Hepatocyte (in vitro differentiated cells): ENCODE measurements at regions not wholly inside any gene's neighbourhood (a gene's known extent, or its start where the extent isn't known, plus 50 kb on each side); places are given as distances from the start of the nearest gene placed in this dataset.
"Not testable (repeated sequence)": the region's sequence is repeated elsewhere in the genome, so short reads cannot be mapped to it uniquely, and the experiment has no call there.

Experiments used
- DNase-seq: peaks from one replicate; pipeline ENCODE4 v3.0.0-alpha.2; 2016; ENCODE audit warnings: low spot score
- H2AFZ ChIP-seq: fragments of 200-600 bp; sonication (generic); 2 replicates; pipeline ENCODE4 v1.6.0; 2016; ENCODE audit warnings: antibody characterized with exemption, mild to moderate bottlenecking
- H3K27ac ChIP-seq: fragments of 200-600 bp; sonication (generic); 2 replicates; pipeline ENCODE4 v1.5.1; 2016; ENCODE audit warnings: mild to moderate bottlenecking
- H3K27me3 ChIP-seq: fragments of 200-600 bp; sonication (generic); 2 replicates; pipeline ENCODE4 v1.6.1; 2016
- H3K36me3 ChIP-seq: fragments of 200-600 bp; sonication (generic); replicated peaks from 2 replicates; pipeline ENCODE4 v1.5.1; 2016; ENCODE audit warnings: low read depth; ENCODE audit not compliant: insufficient read depth
- H3K4me1 ChIP-seq: fragments of 200-600 bp; sonication (generic); 2 replicates; pipeline ENCODE4 v1.5.1; 2016; ENCODE audit warnings: mild to moderate bottlenecking, moderate library complexity; ENCODE audit not compliant: insufficient read depth
- H3K4me2 ChIP-seq: fragments of 200-600 bp; sonication (generic); 2 replicates; pipeline ENCODE4 v1.6.0; 2016
- H3K4me3 ChIP-seq: fragments of 200-600 bp; sonication (generic); 2 replicates; pipeline ENCODE4 v1.5.1; 2016; ENCODE audit warnings: mild to moderate bottlenecking
- H3K79me2 ChIP-seq: fragments of 200-600 bp; sonication (generic); 2 replicates; pipeline ENCODE4 v1.6.0; 2017; ENCODE audit warnings: mild to moderate bottlenecking
- H3K9me2 ChIP-seq: fragments of 200-600 bp; sonication (generic); replicated peaks from 2 replicates; pipeline ENCODE4 v1.6.0; 2017; ENCODE audit warnings: mild to moderate bottlenecking; ENCODE audit not compliant: insufficient read depth
- H3K9me3 ChIP-seq: fragments of 200-600 bp; sonication (generic); 2 replicates; pipeline ENCODE4 v1.5.1; 2016; ENCODE audit warnings: low read depth, mild to moderate bottlenecking
- H4K20me1 ChIP-seq: fragments of 200-600 bp; sonication (generic); 2 replicates; pipeline ENCODE4 v1.6.0; 2016; ENCODE audit warnings: mild to moderate bottlenecking; ENCODE audit not compliant: insufficient read depth, poor library complexity, severe bottlenecking
- EZH2 ChIP-seq: fragments of 200-600 bp; sonication (generic); IDR thresholded peaks from 2 replicates; pipeline ENCODE4 v1.6.1; 2016; ENCODE audit warnings: antibody characterized with exemption, mild to moderate bottlenecking, borderline replicate concordance
- EZH2phosphoT487 ChIP-seq: fragments of 200-600 bp; sonication (generic); IDR thresholded peaks from one replicate; pipeline ENCODE4 v1.6.1; 2018; ENCODE audit warnings: antibody characterized with exemption, mild to moderate bottlenecking, low read depth, moderate library complexity; ENCODE audit not compliant: unreplicated experiment, severe bottlenecking
- WGBS: methylation state at CpG from one replicate; pipeline ENCODE4 v1.1.6; 2016; ENCODE audit warnings: low lambda C conversion rate; ENCODE audit errors: missing lambda C conversion rate; 5-methylcytosine and 5-hydroxymethylcytosine counted together
- TF ChIP-seq, protein P1 (sequence below): fragments of 200-600 bp; sonication (generic); IDR thresholded peaks from 2 replicates; pipeline ENCODE4 v1.5.1; 2016; ENCODE audit warnings: antibody characterized with exemption, mild to moderate bottlenecking; ENCODE audit not compliant: poor library complexity

DNA sequence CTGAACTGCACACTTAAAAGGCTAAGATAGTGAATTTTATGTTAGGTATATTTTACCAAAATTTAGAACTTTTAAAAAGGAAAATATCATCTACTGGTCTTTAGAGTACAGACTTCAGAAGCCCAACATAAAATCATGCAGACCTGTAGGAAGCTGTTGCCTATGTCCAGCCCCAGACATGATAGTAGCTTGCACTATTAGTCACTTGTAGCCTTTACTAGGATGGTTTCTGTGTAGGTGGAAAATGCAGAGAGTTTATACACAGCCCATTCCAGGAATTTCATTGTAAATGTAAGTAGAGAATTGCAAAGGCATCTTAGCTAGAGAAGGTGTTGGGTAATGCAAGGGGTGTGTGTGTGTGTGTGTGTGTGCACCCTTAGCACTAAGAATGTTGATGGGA lies 640.2 kb downstream of the RNF144A start:
- H3K4me2 ChIP-seq: no peak overlapping the region
- H3K27ac ChIP-seq: no peak overlapping the region
- H3K9me2 ChIP-seq: no peaks in the 10 kb centered on the region
- TF ChIP-seq EZH2phosphoT487: no peak
- TF ChIP-seq, protein P1, sequence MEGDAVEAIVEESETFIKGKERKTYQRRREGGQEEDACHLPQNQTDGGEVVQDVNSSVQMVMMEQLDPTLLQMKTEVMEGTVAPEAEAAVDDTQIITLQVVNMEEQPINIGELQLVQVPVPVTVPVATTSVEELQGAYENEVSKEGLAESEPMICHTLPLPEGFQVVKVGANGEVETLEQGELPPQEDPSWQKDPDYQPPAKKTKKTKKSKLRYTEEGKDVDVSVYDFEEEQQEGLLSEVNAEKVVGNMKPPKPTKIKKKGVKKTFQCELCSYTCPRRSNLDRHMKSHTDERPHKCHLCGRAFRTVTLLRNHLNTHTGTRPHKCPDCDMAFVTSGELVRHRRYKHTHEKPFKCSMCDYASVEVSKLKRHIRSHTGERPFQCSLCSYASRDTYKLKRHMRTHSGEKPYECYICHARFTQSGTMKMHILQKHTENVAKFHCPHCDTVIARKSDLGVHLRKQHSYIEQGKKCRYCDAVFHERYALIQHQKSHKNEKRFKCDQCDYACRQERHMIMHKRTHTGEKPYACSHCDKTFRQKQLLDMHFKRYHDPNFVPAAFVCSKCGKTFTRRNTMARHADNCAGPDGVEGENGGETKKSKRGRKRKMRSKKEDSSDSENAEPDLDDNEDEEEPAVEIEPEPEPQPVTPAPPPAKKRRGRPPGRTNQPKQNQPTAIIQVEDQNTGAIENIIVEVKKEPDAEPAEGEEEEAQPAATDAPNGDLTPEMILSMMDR: no peak
- no peaks in the 10 kb centered on the region for H3K36me3 ChIP-seq
- H2AFZ ChIP-seq: no peak overlapping the region
- H3K9me3 ChIP-seq: no peaks in the 10 kb centered on the region
- DNase-seq: no peak
- no peak overlapping the region for H3K4me3 ChIP-seq
- H3K4me1 ChIP-seq: no peaks in the 10 kb centered on the region
- no peaks in the 10 kb centered on the region for H3K79me2 ChIP-seq
- H3K27me3 ChIP-seq: no peaks in the 10 kb centered on the region
- H4K20me1 ChIP-seq: no peaks in the 10 kb centered on the region

DNA sequence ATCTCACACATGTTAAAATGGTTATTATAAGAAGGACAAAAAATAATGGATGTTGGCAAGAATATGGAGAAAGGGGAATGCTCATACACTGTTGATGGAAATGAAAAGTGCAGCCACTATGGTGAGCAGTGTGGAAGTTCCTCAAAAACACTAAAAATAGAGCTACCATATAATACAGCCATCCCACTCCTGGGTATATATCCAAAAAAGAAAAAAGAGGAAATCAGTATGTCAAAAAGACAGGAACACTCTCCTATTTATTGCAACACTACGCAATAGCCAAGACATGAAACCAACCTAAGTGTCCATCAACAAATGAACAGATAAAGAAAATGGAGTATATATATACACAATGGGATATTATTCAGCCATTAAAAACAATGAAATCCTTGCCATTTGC lies 642.6 kb downstream of the RNF144A start:
- no peaks in the 10 kb centered on the region for H3K79me2 ChIP-seq
- no peaks in the 10 kb centered on the region for H3K9me3 ChIP-seq
- H3K36me3 ChIP-seq: no peaks in the 10 kb centered on the region
- no peak overlapping the region for H2AFZ ChIP-seq
- TF ChIP-seq EZH2phosphoT487: no peak
- TF ChIP-seq, protein P1: no peak
- no peak for TF ChIP-seq EZH2
- no peak overlapping the region for H3K4me3 ChIP-seq
- H3K27ac ChIP-seq: no peak overlapping the region
- no peaks in the 10 kb centered on the region for H4K20me1 ChIP-seq
- no peaks in the 10 kb centered on the region for H3K4me1 ChIP-seq
- H3K4me2 ChIP-seq: no peak overlapping the region
- no peaks in the 10 kb centered on the region for H3K27me3 ChIP-seq
- no peaks in the 10 kb centered on the region for H3K9me2 ChIP-seq
- 97% methylated on average over 1 of the region's 1 CpG for WGBS
- DNase-seq: no peak

DNA sequence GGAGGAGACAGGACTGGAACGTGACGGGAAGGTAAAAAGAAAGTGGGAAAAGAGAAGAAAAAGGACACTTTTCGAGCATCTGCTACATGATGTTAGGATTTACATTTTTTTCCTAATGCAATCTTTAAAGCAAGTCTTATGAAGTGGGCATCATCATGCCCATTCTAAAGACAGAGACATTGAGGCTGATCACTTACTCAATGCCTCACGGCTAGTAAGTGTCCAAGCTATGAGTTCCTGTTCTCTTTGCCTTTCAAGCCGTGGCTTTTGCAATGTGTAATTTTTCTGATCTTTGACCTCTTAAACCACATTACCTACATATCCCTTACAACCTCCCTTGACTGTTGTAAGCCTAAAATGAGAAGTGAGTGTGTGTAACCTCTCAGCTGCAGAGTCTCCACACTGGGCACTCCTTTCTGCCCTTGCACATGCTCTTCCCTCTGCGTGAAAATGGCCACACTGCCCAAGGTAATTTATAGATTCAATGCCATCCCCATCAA lies 649.2 kb downstream of the RNF144A start:
- Histone ChIP-seq H3K27ac (no peak overlapping the region), H3K4me3 (no peak overlapping the region), H3K9me2 (no peaks in the 10 kb centered on the region), H3K27me3 (no peaks in the 10 kb centered on the region), H4K20me1 (no peaks in the 10 kb centered on the region), H2AFZ (no peak overlapping the region), H3K36me3 (no peaks in the 10 kb centered on the region), H3K79me2 (no peaks in the 10 kb centered on the region), H3K9me3 (no peaks in the 10 kb centered on the region), H3K4me2 (no peak overlapping the region), H3K4me1 (no peaks in the 10 kb centered on the region)
- DNase-seq: no peak
- WGBS: 88% methylated on average over 6 of the region's 6 CpGs
- TF ChIP-seq, protein P1: no peak
- TF ChIP-seq EZH2 (no peak), EZH2phosphoT487 (no peak)

DNA sequence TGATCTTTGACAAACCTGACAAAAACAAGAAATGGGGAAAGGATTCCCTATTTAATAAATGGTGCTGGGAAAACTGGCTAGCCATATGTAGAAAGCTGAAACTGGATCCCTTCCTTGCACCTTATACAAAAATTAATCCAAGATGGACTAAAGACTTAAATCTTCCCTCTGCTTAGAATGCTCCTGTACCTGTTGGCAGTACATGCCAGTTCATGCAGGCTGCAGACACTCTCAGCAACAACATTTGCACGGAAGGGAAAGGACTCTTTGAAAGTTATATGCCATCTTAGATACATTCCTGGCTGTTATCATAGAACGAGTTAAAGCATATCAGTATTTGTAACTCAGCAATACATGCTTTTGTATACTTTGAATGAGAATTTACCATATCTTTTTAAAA lies 649.9 kb downstream of the RNF144A start:
- H3K4me1 ChIP-seq, H3K4me2 ChIP-seq, H3K27me3 ChIP-seq, H4K20me1 ChIP-seq, DNase-seq, H3K36me3 ChIP-seq, H3K9me2 ChIP-seq, H2AFZ ChIP-seq, H3K4me3 ChIP-seq, H3K79me2 ChIP-seq, H3K27ac ChIP-seq, H3K9me3 ChIP-seq: not testable (repeated sequence)
- WGBS: 65% methylated on average over 2 of the region's 2 CpGs
